Loucy (cell line): ENCODE measurements at regions not wholly inside any gene's neighbourhood (a gene's known extent, or its start where the extent isn't known, plus 50 kb on each side); places are given as distances from the start of the nearest gene placed in this dataset.

ENCODE experiments used
- H2AFZ ChIP-seq: fragments of 200-600 bp; sonication (generic); 2 replicates; pipeline ENCODE4 v1.6.0; 2016; ENCODE audit warnings: antibody characterized with exemption, mild to moderate bottlenecking, low read length, moderate library complexity
- H3F3A ChIP-seq: fragments of 200-600 bp; 2 replicates; pipeline ENCODE4 v1.6.0; 2016; ENCODE audit warnings: antibody characterized with exemption, low read depth, mild to moderate bottlenecking
- H3K27me3 ChIP-seq: fragments of 200-600 bp; sonication (generic); 2 replicates; pipeline ENCODE4 v1.6.1; 2014; ENCODE audit warnings: low read length, mild to moderate bottlenecking; ENCODE audit not compliant: insufficient read depth, poor library complexity, severe bottlenecking
- H3K36me3 ChIP-seq: fragments of 200-600 bp; sonication (generic); 2 replicates; pipeline ENCODE4 v1.6.1; 2016; ENCODE audit warnings: low read length; ENCODE audit not compliant: insufficient read depth
- H3K4me1 ChIP-seq: fragments of 200-600 bp; sonication (generic); 2 replicates; pipeline ENCODE4 v1.5.1; 2014; ENCODE audit warnings: low read length, mild to moderate bottlenecking; ENCODE audit not compliant: insufficient read depth, poor library complexity, severe bottlenecking
- H3K4me2 ChIP-seq: fragments of 200-600 bp; sonication (generic); 2 replicates; pipeline ENCODE4 v1.6.0; 2014; ENCODE audit warnings: antibody characterized with exemption, low read length, low read depth, mild to moderate bottlenecking; ENCODE audit not compliant: poor library complexity, severe bottlenecking
- H3K4me3 ChIP-seq: fragments of 200-600 bp; sonication (generic); 2 replicates; pipeline ENCODE4 v1.5.1; 2014; ENCODE audit warnings: low read length, mild to moderate bottlenecking, mixed read lengths; ENCODE audit not compliant: poor library complexity, severe bottlenecking
- H3K79me2 ChIP-seq: fragments of 200-600 bp; sonication (generic); 2 replicates; pipeline ENCODE4 v1.6.1; 2014; ENCODE audit warnings: low read length; ENCODE audit not compliant: insufficient read depth
- H3K9ac ChIP-seq: fragments of 200-600 bp; sonication (generic); 2 replicates; pipeline ENCODE4 v1.6.0; 2014; ENCODE audit warnings: mild to moderate bottlenecking, low read depth, low read length, moderate library complexity; ENCODE audit not compliant: poor library complexity, severe bottlenecking
- H3K9me2 ChIP-seq: fragments of 200-600 bp; sonication (generic); replicated peaks from 2 replicates; pipeline ENCODE4 v1.6.1; 2016; ENCODE audit warnings: low read depth, low read length, mixed read lengths
- H3K9me3 ChIP-seq: fragments of 200-600 bp; sonication (generic); 2 replicates; pipeline ENCODE4 v1.6.1; 2014; ENCODE audit warnings: mild to moderate bottlenecking, antibody characterized with exemption, low read length, low read depth; ENCODE audit not compliant: insufficient read depth
- H4K20me1 ChIP-seq: fragments of 200-600 bp; sonication (generic); 2 replicates; pipeline ENCODE4 v1.6.0; 2014; ENCODE audit warnings: antibody characterized with exemption, low read length, mild to moderate bottlenecking; ENCODE audit not compliant: insufficient read depth, poor library complexity, severe bottlenecking
- CTCF ChIP-seq: fragments of 200-600 bp; sonication (generic); conservative IDR thresholded peaks from 2 replicates; pipeline ENCODE4 v1.5.1; 2014; ENCODE audit warnings: mild to moderate bottlenecking, antibody characterized with exemption, low read length
- EZH2phosphoT487 ChIP-seq: fragments of 200-600 bp; IDR thresholded peaks from 2 replicates; pipeline ENCODE4 v1.6.1; 2018; ENCODE audit warnings: antibody characterized with exemption, mild to moderate bottlenecking, moderate library complexity, borderline replicate concordance

GRCh38 chr9:71609448-71609830, 158.9 kb downstream of the CEMIP2 start:
- H3K36me3 ChIP-seq: no peaks in the 10 kb centered on the region
- no peak overlapping the region for H2AFZ ChIP-seq
- no peaks in the 10 kb centered on the region for H3K27me3 ChIP-seq
- H3K4me3 ChIP-seq: no peak overlapping the region
- no peak overlapping the region for H3K4me2 ChIP-seq
- no peaks in the 10 kb centered on the region for H3F3A ChIP-seq
- H3K9me3 ChIP-seq: no peaks in the 10 kb centered on the region
- H3K9me2 ChIP-seq: no peaks in the 10 kb centered on the region
- H4K20me1 ChIP-seq: no peaks in the 10 kb centered on the region
- H3K79me2 ChIP-seq: no peaks in the 10 kb centered on the region
- no peaks in the 10 kb centered on the region for H3K4me1 ChIP-seq
- TF ChIP-seq CTCF (no peak), EZH2phosphoT487 (no peak)
- no peak overlapping the region for H3K9ac ChIP-seq

DNA sequence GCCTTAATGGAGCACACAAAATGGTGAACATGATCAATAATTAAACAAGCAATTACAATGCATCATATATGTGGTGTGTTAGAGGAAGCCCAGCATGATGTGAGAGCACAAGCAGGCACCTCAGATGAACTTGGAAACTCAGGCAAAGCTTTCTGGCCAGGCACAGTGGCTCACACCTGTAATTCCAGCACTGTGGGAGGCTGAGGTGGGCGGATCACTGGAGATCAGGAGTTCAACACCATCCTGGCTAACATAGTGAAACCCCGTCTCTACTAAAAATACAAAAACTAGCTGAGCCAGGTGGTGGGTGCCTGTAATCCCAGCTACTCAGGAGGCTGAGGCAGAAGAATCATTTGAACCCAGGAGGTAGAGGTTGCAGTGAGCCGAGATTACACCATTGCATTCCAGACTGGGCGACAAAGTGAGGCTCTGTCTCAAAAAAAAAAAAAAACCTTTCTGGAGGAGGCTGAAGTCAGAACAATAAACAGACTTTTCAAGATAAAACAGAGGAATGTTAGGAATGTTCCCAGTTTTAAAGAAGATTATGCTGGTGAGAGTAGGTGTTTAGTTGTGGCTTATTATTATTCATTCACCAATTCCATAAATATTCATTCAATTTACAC, 159.4 kb downstream of the CEMIP2 start:
- Histone ChIP-seq H3K9ac (no peak overlapping the region), H3K79me2 (no peaks in the 10 kb centered on the region), H4K20me1 (no peaks in the 10 kb centered on the region), H3K36me3 (no peaks in the 10 kb centered on the region), H3K9me2 (no peaks in the 10 kb centered on the region), H2AFZ (no peak overlapping the region), H3K4me1 (no peaks in the 10 kb centered on the region), H3K27me3 (no peaks in the 10 kb centered on the region), H3K4me3 (no peak overlapping the region), H3K9me3 (no peaks in the 10 kb centered on the region), H3F3A (no peaks in the 10 kb centered on the region), H3K4me2 (no peak overlapping the region)
- TF ChIP-seq EZH2phosphoT487 (no peak), CTCF (no peak)

GRCh38 chr9:71608021-71608420, 160.3 kb downstream of the CEMIP2 start:
- H3K4me1 ChIP-seq: no peaks in the 10 kb centered on the region
- no peaks in the 10 kb centered on the region for H3K9me3 ChIP-seq
- H4K20me1 ChIP-seq: no peaks in the 10 kb centered on the region
- H3K36me3 ChIP-seq: no peaks in the 10 kb centered on the region
- H3K79me2 ChIP-seq: no peaks in the 10 kb centered on the region
- no peak for TF ChIP-seq CTCF
- no peak for TF ChIP-seq EZH2phosphoT487
- H3K4me2 ChIP-seq: no peak overlapping the region
- H3K9ac ChIP-seq: no peak overlapping the region
- H2AFZ ChIP-seq: no peak overlapping the region
- H3F3A ChIP-seq: no peaks in the 10 kb centered on the region
- H3K9me2 ChIP-seq: no peaks in the 10 kb centered on the region
- no peaks in the 10 kb centered on the region for H3K27me3 ChIP-seq
- no peak overlapping the region for H3K4me3 ChIP-seq
